K562 (cell line): ENCODE measurements at regions not wholly inside any gene's neighbourhood (a gene's known extent, or its start where the extent isn't known, plus 50 kb on each side); places are given as distances from the start of the nearest gene placed in this dataset.

Experiments
- ATAC-seq: fragments of 200-7000 bp; cut with Tn5 transposase; 3 replicates; pipeline ENCODE4 v1.9.1; 2020; ENCODE audit warnings: moderate library complexity
- BruUV-seq: library from RNA; stranded (reverse); fragments of 400-500 nt; replicated peaks from 2 replicates; lab custom pipeline; 2021; lab: Mats Ljungman, UMichigan
- CTCF ChIA-PET: fragments of 300-600 bp; formaldehyde crosslinking; extraction: SDS; loops from one replicate; lab custom pipeline; 2021; ENCODE audit warnings: low intra/inter-chr PET ratio; lab: Yijun Ruan, JAX
- POLR2A ChIA-PET: fragments of 300-600, 350-650 bp; sonication (Branson Sonifier 250); formaldehyde crosslinking; extraction: SDS; loops from one replicate; lab custom pipeline; 2021; ENCODE audit warnings: antibody characterized with exemption, inconsistent platforms; lab: Yijun Ruan, JAX
- DNase-seq, 4 experiments: peaks; one replicate each; pipeline versions ENCODE4 v3.0.0 to v3.0.0-alpha.2; 2011 to 2018; ENCODE audit warnings: low spot score in 3 of 4, mixed read lengths in 3 of 4; ENCODE audit errors: extremely low read depth in 1 of 4
- FAIRE-seq: peaks from 2 replicates; lab custom pipeline; 2011; peaks lifted over from hg19 to GRCh38; lab: Jason Lieb, UNC
- H2AFZ ChIP-seq: 2 replicates; pipeline ENCODE4 v1.6.0; 2011; ENCODE audit warnings: low read depth, low read length, control low read depth, inconsistent platforms
- H3K27ac ChIP-seq: fragments of 200-600 bp; 3 replicates; pipeline ENCODE4 v1.8.0; 2011; ENCODE audit warnings: low read depth, mild to moderate bottlenecking, control low read depth, inconsistent platforms, low read length, moderate library complexity, mixed read lengths; ENCODE audit errors: extremely low read depth
- H3K27me3 ChIP-seq, 2 experiments: fragments of 300-600 bp in 1 of 2; 2 replicates in 1 of 2; 3 replicates in 1 of 2; pipeline versions ENCODE4 v1.6.0 to v1.8.0; 2011; ENCODE audit warnings: inconsistent platforms in 2 of 2, low read length in 2 of 2, mild to moderate bottlenecking in 1 of 2, mixed read lengths in 1 of 2, moderate library complexity in 1 of 2; ENCODE audit not compliant: control insufficient read depth in 2 of 2, insufficient read depth in 2 of 2
- H3K36me3 ChIP-seq: fragments of 300-600 bp; 3 replicates; pipeline ENCODE4 v1.8.0; 2011; ENCODE audit warnings: mild to moderate bottlenecking, low read length, inconsistent platforms; ENCODE audit not compliant: control insufficient read depth, insufficient read depth
- H3K4me1 ChIP-seq, 2 experiments: fragments of 200-600 bp in 1 of 2; replicated peaks in 1 of 2; 2 replicates in 1 of 2; 3 replicates in 1 of 2; pipeline versions ENCODE4 v1.5.1 to v1.8.0; 2011; ENCODE audit warnings: inconsistent platforms in 2 of 2, low read length in 2 of 2, mild to moderate bottlenecking in 1 of 2, mixed read lengths in 1 of 2, moderate library complexity in 1 of 2; ENCODE audit not compliant: control insufficient read depth in 2 of 2, insufficient read depth in 2 of 2
- H3K4me2 ChIP-seq: 2 replicates; pipeline ENCODE4 v1.6.1; 2011; ENCODE audit warnings: low read length, control low read depth, inconsistent platforms, mixed read lengths; ENCODE audit not compliant: insufficient read depth
- H3K4me3 ChIP-seq: fragments of 200-600 bp; sonication (generic), shearing (Covaris generic); 2 replicates; pipeline ENCODE4 v1.5.1; 2016; ENCODE audit warnings: control low read depth, inconsistent platforms
- H3K79me2 ChIP-seq: fragments of 200-600 bp; 3 replicates; pipeline ENCODE4 v1.8.0; 2011; ENCODE audit warnings: low read length, inconsistent platforms; ENCODE audit not compliant: control insufficient read depth, insufficient read depth
- H3K9ac ChIP-seq, 2 experiments: 2 replicates each; pipeline versions ENCODE4 v1.6.0 to v1.6.1; 2011; ENCODE audit warnings: low read depth in 2 of 2, low read length in 2 of 2, control low read depth in 1 of 2, inconsistent platforms in 1 of 2, mild to moderate bottlenecking in 1 of 2, mixed read lengths in 1 of 2; ENCODE audit not compliant: insufficient read depth in 1 of 2
- H3K9me1 ChIP-seq: one replicate; pipeline ENCODE4 v1.6.0; 2011; ENCODE audit warnings: inconsistent platforms, mild to moderate bottlenecking, low read length, moderate library complexity; ENCODE audit not compliant: control insufficient read depth, insufficient read depth
- H3K9me3 ChIP-seq: replicated peaks from 2 replicates; pipeline ENCODE4 v1.5.1; 2011; ENCODE audit warnings: low read depth, low read length, inconsistent platforms; ENCODE audit not compliant: control insufficient read depth, insufficient read depth
- H4K20me1 ChIP-seq: replicated peaks from 2 replicates; pipeline ENCODE4 v1.6.1; 2011; ENCODE audit warnings: low read length, inconsistent platforms, mixed read lengths; ENCODE audit not compliant: control insufficient read depth, insufficient read depth
- BMI1 ChIP-seq: fragments of 150-350 bp; IDR thresholded peaks from 2 replicates; pipeline ENCODE4 v1.6.1; 2014; ENCODE audit warnings: low read length
- CBX1 ChIP-seq: sonication (generic); IDR thresholded peaks from 2 replicates; pipeline ENCODE4 v1.6.1; 2016; ENCODE audit warnings: antibody characterized with exemption, low read depth, mild to moderate bottlenecking
- CCAR2 ChIP-seq: fragments of 200-400 bp; formaldehyde crosslinking; IDR thresholded peaks from 2 replicates; pipeline ENCODE4 v1.6.1; 2017; ENCODE audit warnings: mild to moderate bottlenecking, low read depth, low read length
- FOSL1 ChIP-seq: fragments of 200-800 bp; sonication (Bioruptor generic); conservative IDR thresholded peaks from 2 replicates; pipeline ENCODE4 v1.6.1; 2016; ENCODE audit warnings: missing genetic modification characterization, missing compliant biosample characterization
- GABPB2 ChIP-seq: fragments of 250-450 bp; sonication (Bioruptor Pico); conservative IDR thresholded peaks from 2 replicates; pipeline ENCODE4 v1.5.1; 2021; ENCODE audit warnings: mild to moderate bottlenecking
- HDGF ChIP-seq: fragments of 450-650 bp; IDR thresholded peaks from 2 replicates; pipeline ENCODE4 v1.6.1; 2016
- HIVEP1 ChIP-seq: fragments of 250-450 bp; sonication (Bioruptor Pico); IDR thresholded peaks from 2 replicates; pipeline ENCODE4 v1.4.0; 2020; ENCODE audit warnings: mild to moderate bottlenecking
- KLF10 ChIP-seq: fragments of 250-450 bp; sonication (Bioruptor Pico); IDR thresholded peaks from 2 replicates; pipeline ENCODE4 v1.6.1; 2021; ENCODE audit warnings: matching md5 sums
- MCM2 ChIP-seq: fragments of 450-650 bp; IDR thresholded peaks from 2 replicates; pipeline ENCODE4 v1.6.1; 2017; ENCODE audit warnings: low read depth, mild to moderate bottlenecking
- MEF2D ChIP-seq: conservative IDR thresholded peaks from 2 replicates; pipeline ENCODE4 v1.6.1; 2016; ENCODE audit warnings: low read depth, missing genetic modification characterization, missing compliant biosample characterization
- NUFIP1 ChIP-seq: fragments of 450-650 bp; IDR thresholded peaks from 2 replicates; pipeline ENCODE4 v1.6.1; 2018; ENCODE audit not compliant: partially characterized antibody
- TEAD4 ChIP-seq, 2 experiments: sonication (generic) in 1 of 2; formaldehyde crosslinking in 1 of 2; IDR thresholded peaks; 2 replicates each; pipeline versions ENCODE4 v1.6.1 to v1.8.0; 2012 to 2022; ENCODE audit warnings: borderline replicate concordance in 1 of 2, inconsistent platforms in 1 of 2, low read length in 1 of 2, mild to moderate bottlenecking in 1 of 2, missing genetic modification reagents in 1 of 2
- ZNF184 ChIP-seq: sonication (generic); formaldehyde crosslinking; IDR thresholded peaks from 2 replicates; pipeline ENCODE4 v1.5.0; 2020; ENCODE audit warnings: missing genetic modification reagents
- ZNF347 ChIP-seq: fragments of 450-650 bp; formaldehyde crosslinking; IDR thresholded peaks from 2 replicates; pipeline ENCODE4 v1.4.0; 2020; ENCODE audit warnings: low read depth, mild to moderate bottlenecking, moderate library complexity
- ZNF384 ChIP-seq: IDR thresholded peaks from 2 replicates; pipeline ENCODE4 v1.6.1; 2012; ENCODE audit warnings: low read depth, low read length, improper control_type of control experiment
- WGBS: fragments of 100-300 bp; shearing (Covaris generic); methylation state at CpG from one replicate; pipeline ENCODE4 v1.1.6; 2016; ENCODE audit warnings: low coverage, mixed read lengths; ENCODE audit not compliant: insufficient coverage; ENCODE audit errors: missing lambda C conversion rate; 5-methylcytosine and 5-hydroxymethylcytosine counted together
- in situ Hi-C: fragments of 300-500 bp; cut with MboI; formaldehyde crosslinking; loops from 4 replicates; pipeline ENCODE4 v1.15.0; 2018; ENCODE audit warnings: inconsistent platforms, mixed read lengths
- intact Hi-C: fragments of 100-400 bp; cut with micrococcal nuclease; formaldehyde crosslinking; loops from 2 replicates; pipeline ENCODE4 v1.14.2; 2022
- TF ChIP-seq, protein P1 (sequence below), 3 experiments: fragments of 200-800 bp in 1 of 3; sonication (Bioruptor generic) in 1 of 3; sonication (generic) in 1 of 3; formaldehyde crosslinking in 1 of 3; IDR thresholded peaks; 2 replicates each; pipeline versions ENCODE4 v1.6.1 to v1.8.0; 2016 to 2022; ENCODE audit warnings: mild to moderate bottlenecking in 2 of 3, missing compliant biosample characterization in 2 of 3, missing genetic modification characterization in 2 of 3, missing genetic modification reagents in 1 of 3
- TF ChIP-seq, protein P2 (sequence below), 3 experiments: fragments of 200-800 bp in 1 of 3; fragments of 250-450 bp in 1 of 3; fragments of 450-650 bp in 1 of 3; sonication (Bioruptor Pico) in 1 of 3; sonication (Bioruptor generic) in 1 of 3; formaldehyde crosslinking in 1 of 3; IDR thresholded peaks; 2 replicates each; pipeline versions ENCODE4 v1.6.1 to v1.8.0; 2016 to 2022; ENCODE audit warnings: mild to moderate bottlenecking in 2 of 3, missing genetic modification characterization in 2 of 3, missing compliant biosample characterization in 1 of 3, moderate library complexity in 1 of 3

DNA sequence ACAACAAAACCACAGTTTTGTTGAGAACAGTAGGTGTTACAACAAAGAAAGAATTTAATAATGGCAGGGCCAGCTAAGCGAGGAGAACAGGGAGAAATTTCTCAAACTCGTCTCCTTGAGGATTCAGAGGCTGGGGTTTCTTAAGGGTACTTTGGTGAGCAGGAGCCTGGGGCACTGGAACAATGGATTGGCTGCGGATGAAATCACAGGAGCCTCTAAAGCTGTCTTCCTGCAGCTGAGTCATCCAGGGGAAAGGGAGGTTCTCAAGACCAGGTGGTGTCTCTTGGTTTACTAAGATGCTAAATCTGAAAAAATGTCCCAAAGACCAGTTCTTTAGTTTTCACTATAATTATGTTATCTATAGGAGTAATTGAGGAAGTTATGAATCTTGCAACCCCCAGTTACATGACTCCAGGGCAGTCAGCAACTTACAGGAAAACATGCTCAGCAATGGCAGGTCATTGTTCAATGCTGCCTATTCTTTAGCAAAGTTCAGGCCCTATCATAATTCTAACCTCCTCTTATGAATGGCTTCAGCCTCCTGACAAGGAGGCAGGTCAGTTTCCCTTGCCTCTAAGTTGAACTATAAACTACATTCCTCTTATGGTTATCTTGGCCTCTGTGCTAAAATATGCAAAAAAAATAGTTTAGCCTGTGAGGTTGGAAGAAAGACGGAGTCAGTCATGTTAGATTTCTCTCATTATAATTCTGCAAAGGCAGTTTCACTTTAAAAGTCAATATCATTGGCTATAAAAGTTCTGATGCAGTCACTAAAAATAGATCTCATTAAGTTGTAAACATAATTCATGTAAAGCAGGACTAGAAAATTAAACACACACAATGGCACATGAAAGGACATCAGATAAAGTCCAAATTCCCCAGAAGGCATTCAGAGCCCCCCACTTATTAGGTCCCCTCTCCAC lies 63.3 kb upstream of the CKS2 start (continued):
- TF ChIP-seq HIVEP1 (CRISPR knock-in tag) (no peak), GABPB2 (CRISPR knock-in tag) (no peak), MEF2D (tag) (no peak)
- TF ChIP-seq, all 486 proteins: peak for 0

DNA sequence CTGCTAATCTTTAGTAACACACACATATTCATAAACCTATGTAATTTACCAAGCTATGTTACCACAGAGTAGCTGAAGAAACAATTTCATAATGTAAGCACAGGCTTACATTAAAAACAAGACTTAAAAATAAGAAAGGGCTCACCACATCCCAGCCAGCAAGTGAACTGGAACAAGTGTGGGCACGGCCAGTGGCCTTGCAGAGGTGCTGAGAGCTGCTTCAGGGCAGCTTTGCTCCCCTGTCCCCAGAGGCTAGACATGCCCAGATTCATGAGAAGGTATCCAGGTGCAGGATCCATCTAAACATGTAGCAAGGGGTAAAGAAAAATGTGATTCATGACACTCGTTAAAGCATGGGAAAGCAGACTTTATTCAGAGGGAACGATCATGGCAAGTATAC lies 62.0 kb upstream of the CKS2 start:
- BruUV-seq = no TSS peak
- Histone ChIP-seq H4K20me1 (no peaks in the 10 kb centered on the region), H2AFZ (no peak overlapping the region), H3K27me3 (no peaks in the 10 kb centered on the region; a peak in 1 of 5 replicates), H3K9me3 (no peaks in the 10 kb centered on the region), H3K79me2 (no peaks in the 10 kb centered on the region), H3K4me2 (no peak overlapping the region), H3K27ac (no peak overlapping the region), H3K36me3 (no peaks in the 10 kb centered on the region), H3K4me1 (no peaks in the 10 kb centered on the region), H3K9ac (no peak overlapping the region), H3K9me1 (no peaks in the 10 kb centered on the region), H3K4me3 (no peak overlapping the region)
- intact Hi-C loops (no loop called here), in situ Hi-C loops (no loop called here)
- ChIA-PET CTCF (no interaction called here), POLR2A (no interaction called here)
- no peak for FAIRE-seq
- DNase-seq = no peak
- ATAC-seq = no peak
- 0% methylated on average over 3 of the region's 3 CpGs for WGBS
- TF ChIP-seq ZNF347 (CRISPR knock-in tag) = no peak
- TF ChIP-seq, protein P1, sequence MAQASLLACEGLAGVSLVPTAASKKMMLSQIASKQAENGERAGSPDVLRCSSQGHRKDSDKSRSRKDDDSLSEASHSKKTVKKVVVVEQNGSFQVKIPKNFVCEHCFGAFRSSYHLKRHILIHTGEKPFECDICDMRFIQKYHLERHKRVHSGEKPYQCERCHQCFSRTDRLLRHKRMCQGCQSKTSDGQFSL (CRISPR knock-in tag; IDR thresholded peaks at IDR 0.05) = no peak
- TF ChIP-seq, protein P1 (tag; IDR thresholded peaks at IDR 0.05) = no peak
- no peak for TF ChIP-seq ZNF384
- no peak for TF ChIP-seq MCM2
- TF ChIP-seq NUFIP1 = no peak
- no peak for TF ChIP-seq BMI1
- no peak for TF ChIP-seq CBX1
- no peak for TF ChIP-seq FOSL1 (tag)
- no peak for TF ChIP-seq ZNF184
- no peak for TF ChIP-seq TEAD4 (IDR thresholded peaks at IDR 0.05; ENCODE audit: low read length)
- no peak for TF ChIP-seq TEAD4 (CRISPR knock-in tag; IDR thresholded peaks at IDR 0.05; ENCODE audit: borderline replicate concordance)
- TF ChIP-seq KLF10 (CRISPR knock-in tag) = no peak
- TF ChIP-seq, protein P2, sequence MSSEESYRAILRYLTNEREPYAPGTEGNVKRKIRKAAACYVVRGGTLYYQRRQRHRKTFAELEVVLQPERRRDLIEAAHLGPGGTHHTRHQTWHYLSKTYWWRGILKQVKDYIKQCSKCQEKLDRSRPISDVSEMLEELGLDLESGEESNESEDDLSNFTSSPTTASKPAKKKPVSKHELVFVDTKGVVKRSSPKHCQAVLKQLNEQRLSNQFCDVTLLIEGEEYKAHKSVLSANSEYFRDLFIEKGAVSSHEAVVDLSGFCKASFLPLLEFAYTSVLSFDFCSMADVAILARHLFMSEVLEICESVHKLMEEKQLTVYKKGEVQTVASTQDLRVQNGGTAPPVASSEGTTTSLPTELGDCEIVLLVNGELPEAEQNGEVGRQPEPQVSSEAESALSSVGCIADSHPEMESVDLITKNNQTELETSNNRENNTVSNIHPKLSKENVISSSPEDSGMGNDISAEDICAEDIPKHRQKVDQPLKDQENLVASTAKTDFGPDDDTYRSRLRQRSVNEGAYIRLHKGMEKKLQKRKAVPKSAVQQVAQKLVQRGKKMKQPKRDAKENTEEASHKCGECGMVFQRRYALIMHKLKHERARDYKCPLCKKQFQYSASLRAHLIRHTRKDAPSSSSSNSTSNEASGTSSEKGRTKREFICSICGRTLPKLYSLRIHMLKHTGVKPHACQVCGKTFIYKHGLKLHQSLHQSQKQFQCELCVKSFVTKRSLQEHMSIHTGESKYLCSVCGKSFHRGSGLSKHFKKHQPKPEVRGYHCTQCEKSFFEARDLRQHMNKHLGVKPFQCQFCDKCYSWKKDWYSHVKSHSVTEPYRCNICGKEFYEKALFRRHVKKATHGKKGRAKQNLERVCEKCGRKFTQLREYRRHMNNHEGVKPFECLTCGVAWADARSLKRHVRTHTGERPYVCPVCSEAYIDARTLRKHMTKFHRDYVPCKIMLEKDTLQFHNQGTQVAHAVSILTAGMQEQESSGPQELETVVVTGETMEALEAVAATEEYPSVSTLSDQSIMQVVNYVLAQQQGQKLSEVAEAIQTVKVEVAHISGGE (CRISPR knock-in tag; IDR thresholded peaks at IDR 0.05) = no peak
- TF ChIP-seq HDGF = no peak
- TF ChIP-seq CCAR2 = no peak
